Motor neuron (in vitro differentiated cells): ENCODE measurements at regions not wholly inside any gene's neighbourhood (a gene's known extent, or its start where the extent isn't known, plus 50 kb on each side); places are given as distances from the start of the nearest gene placed in this dataset.
"Not testable (repeated sequence)": the region's sequence is repeated elsewhere in the genome, so short reads cannot be mapped to it uniquely, and the experiment has no call there.

ENCODE experiments used
- ATAC-seq, 8 experiments: fragments of 200-7000 bp; cut with Tn5 transposase; replicated peaks in 6 of 8; 2 replicates each; pipeline ENCODE4 v1.8.0; 2021; ENCODE audit warnings: mild to moderate bottlenecking in 8 of 8, moderate library complexity in 8 of 8
- H3K27ac ChIP-seq, 2 donors: fragments of 250-450 bp; sonication (Bioruptor Pico); 2 replicates each; pipeline ENCODE4 v1.9.0; 2021; ENCODE audit warnings: antibody characterized with exemption in 2 of 2, mild to moderate bottlenecking in 2 of 2, moderate library complexity in 1 of 2
- H3K4me1 ChIP-seq, 2 donors: fragments of 250-450 bp; sonication (Bioruptor Pico); replicated peaks in 1 of 2; 2 replicates each; pipeline ENCODE4 v1.6.1; 2021; ENCODE audit warnings: antibody characterized with exemption in 2 of 2, mild to moderate bottlenecking in 2 of 2, moderate library complexity in 1 of 2
- H3K4me3 ChIP-seq, 5 donors: fragments of 250-450 bp; sonication (Bioruptor Pico); 2 replicates each; pipeline ENCODE4 v1.9.0; 2021; ENCODE audit warnings: antibody characterized with exemption in 5 of 5, mild to moderate bottlenecking in 5 of 5, moderate library complexity in 4 of 5
- WGBS, 10 experiments: fragments of 450-650 bp; shearing (Covaris generic); methylation state at CpG; one replicate each; pipeline ENCODE4 v1.0.0; 2022; 5-methylcytosine and 5-hydroxymethylcytosine counted together
- in situ Hi-C, 9 experiments: fragments of 400-800 bp; cut with MboI; loops; one replicate each; pipeline ENCODE4 v1.15.0; 2021; ENCODE audit warnings: low sequenced_read_pairs in 9 of 9, low pct_unique_long_range_greater_than_20kb in 2 of 9; ENCODE audit not compliant: unreplicated experiment in 9 of 9

GRCh38 chr16:72455743-72456659 lies 284.0 kb upstream of the PMFBP1 start:
- H3K27ac ChIP-seq, result no peak overlapping the region
- in situ Hi-C loops, result loop anchor here in 4 of 9 experiments (25.0 kb wide), 2 partner anchors 219 to 319 kb away; no protein-coding TSS in a partner anchor
- ATAC-seq, result no peak
- no peaks in the 10 kb centered on the region for H3K4me1 ChIP-seq
- 33 to 100% (median 100%) methylated on average over 1 to 2 of the region's 2 CpGs; no CpG with 5 or more reads in 5 of the 10 experiments for WGBS, 10 experiments
- H3K4me3 ChIP-seq, result no peak overlapping the region

GRCh38 chr16:72453856-72454255 lies 281.9 kb upstream of the PMFBP1 start:
- not testable (repeated sequence) for H3K4me3 ChIP-seq, ATAC-seq, H3K27ac ChIP-seq, H3K4me1 ChIP-seq
- in situ Hi-C loops, result loop anchor here in 4 of 9 experiments (25.0 kb wide), 2 partner anchors 217 to 317 kb away; no protein-coding TSS in a partner anchor
- WGBS, 10 experiments, result 60 to 100% (median 96%) methylated on average over 1 to 9 of the region's 9 CpGs; no CpG with 5 or more reads in 1 of the 10 experiments

GRCh38 chr16:72444696-72445095 lies 272.7 kb upstream of the PMFBP1 start:
- Histone ChIP-seq H3K4me1 (no peaks in the 10 kb centered on the region), H3K4me3 (no peak overlapping the region), H3K27ac (no peak overlapping the region)
- WGBS, 10 experiments, result 75 to 100% (median 100%) methylated on average over 1 of the region's 1 CpG; no CpG with 5 or more reads in 3 of the 10 experiments
- in situ Hi-C loops, result no loop called here
- ATAC-seq, result no peak

GRCh38 chr16:72443809-72444208 lies 271.9 kb upstream of the PMFBP1 start:
- in situ Hi-C loops, result no loop called here
- H3K27ac ChIP-seq, result no peak overlapping the region
- no peak for ATAC-seq

GRCh38 chr16:72442385-72443158 lies 270.6 kb upstream of the PMFBP1 start:
- WGBS, 10 experiments, result 68 to 92% (median 74%) methylated on average over 2 to 5 of the region's 5 CpGs
- Histone ChIP-seq H3K4me3 (no peak overlapping the region), H3K27ac (no peak overlapping the region), H3K4me1 (no peaks in the 10 kb centered on the region)
- peak in 4 of 8 experiments; percentile 25 to 51 (median 47) for ATAC-seq
- in situ Hi-C loops, result no loop called here

More at GRCh38 chr16:72443809-72444208, 271.9 kb upstream of the PMFBP1 start:
- Histone ChIP-seq H3K4me3 (no peak overlapping the region), H3K4me1 (no peaks in the 10 kb centered on the region)
- WGBS, 10 experiments, result 0 to 100% (median 70%) methylated on average over 1 of the region's 1 CpG; no CpG with 5 or more reads in 1 of the 10 experiments

- H3K4me3 ChIP-seq, result no peak overlapping the region
- in situ Hi-C loops, result no loop called here
- ATAC-seq, result no peak
- H3K27ac ChIP-seq, result no peak overlapping the region
- H3K4me1 ChIP-seq, result no peaks in the 10 kb centered on the region
These were observed 265.9 kb upstream of the PMFBP1 start for GRCh38 chr16:72437891-72438290.

GRCh38 chr16:72434159-72434558 lies 262.2 kb upstream of the PMFBP1 start:
- no peak overlapping the region for H3K4me3 ChIP-seq
- ATAC-seq, result no peak
- no peaks in the 10 kb centered on the region for H3K4me1 ChIP-seq
- no peak overlapping the region for H3K27ac ChIP-seq
- WGBS, 10 experiments, result 81 to 100% (median 95%) methylated on average over 1 to 2 of the region's 2 CpGs; no CpG with 5 or more reads in 1 of the 10 experiments
- in situ Hi-C loops, result no loop called here

GRCh38 chr16:72430121-72430520 lies 258.2 kb upstream of the PMFBP1 start:
- Histone ChIP-seq H3K4me3 (peak overlapping the region in 1 of 5 donors; percentile 8), H3K27ac (no peak overlapping the region), H3K4me1 (peaks cover 0 to 11% of the 10 kb centered on the region in 2 donors)
- 43 to 100% (median 80%) methylated on average over 2 of the region's 2 CpGs for WGBS, 10 experiments
- in situ Hi-C loops, result no loop called here
- no peak for ATAC-seq

- peaks cover 0 to 13% of the 10 kb centered on the region in 2 donors for H3K4me1 ChIP-seq
- H3K4me3 ChIP-seq, result peak overlapping the region in 1 of 5 donors; percentile 8
- ATAC-seq, result peak in 1 of 8 experiments; percentile 6
- 38 to 86% (median 80%) methylated on average over 2 to 5 of the region's 5 CpGs; no CpG with 5 or more reads in 4 of the 10 experiments for WGBS, 10 experiments
- in situ Hi-C loops, result no loop called here
- no peak overlapping the region for H3K27ac ChIP-seq
These were observed 257.7 kb upstream of the PMFBP1 start for GRCh38 chr16:72429671-72430081.

GRCh38 chr16:72428681-72429376 lies 256.9 kb upstream of the PMFBP1 start:
- ATAC-seq, result peak in 5 of 8 experiments; percentile 18 to 89 (median 41)
- peak overlapping the region in 1 of 5 donors; percentile 10 for H3K4me3 ChIP-seq
- no peak overlapping the region for H3K27ac ChIP-seq
- H3K4me1 ChIP-seq, result peaks cover 0 to 17% of the 10 kb centered on the region in 2 donors
- in situ Hi-C loops, result no loop called here
- WGBS, 10 experiments, result 0 to 100% (median 90%) methylated on average over 1 to 8 of the region's 9 CpGs; no CpG with 5 or more reads in 1 of the 10 experiments

GRCh38 chr16:72427783-72428331 lies 255.9 kb upstream of the PMFBP1 start:
- H3K27ac ChIP-seq, result no peak overlapping the region
- peak in 1 of 8 experiments; percentile 4 for ATAC-seq
- H3K4me3 ChIP-seq, result no peak overlapping the region
- peaks cover 0 to 17% of the 10 kb centered on the region in 2 donors for H3K4me1 ChIP-seq
- 68 to 100% (median 86%) methylated on average over 1 to 7 of the region's 8 CpGs for WGBS, 10 experiments
- in situ Hi-C loops, result no loop called here

- peak in 5 of 8 experiments; percentile 42 to 85 (median 66) for ATAC-seq
- WGBS, 10 experiments, result 78 to 96% (median 89%) methylated on average over 3 to 16 of the region's 17 CpGs
- Histone ChIP-seq H3K4me1 (peaks cover 0 to 17% of the 10 kb centered on the region in 2 donors), H3K4me3 (no peak overlapping the region), H3K27ac (no peak overlapping the region)
- in situ Hi-C loops, result no loop called here
These were observed 255.3 kb upstream of the PMFBP1 start for GRCh38 chr16:72427051-72427782.
